ENCODE measurements at regions not wholly inside any gene's neighbourhood (a gene's known extent, or its start where the extent isn't known, plus 50 kb on each side); places are given as distances from the start of the nearest gene placed in this dataset.
"Not testable (repeated sequence)": the region's sequence is repeated elsewhere in the genome, so short reads cannot be mapped to it uniquely, and the experiment has no call there.

- DNase-seq = no peak
Measured at GRCh38 chr21:36207577-36208320, 51.1 kb downstream of the DOP1B start.

GRCh38 chr21:36208326-36209013 lies 51.8 kb downstream of the DOP1B start:
- DNase-seq = no peak

- DNase-seq = peak; percentile 10
Measured at GRCh38 chr21:36209626-36210171, 53.1 kb downstream of the DOP1B start.

- no peak for DNase-seq
Measured at GRCh38 chr21:36210779-36211659, 54.4 kb downstream of the DOP1B start.

GRCh38 chr21:36211660-36212512 lies 55.3 kb downstream of the DOP1B start:
- DNase-seq = no peak

GRCh38 chr21:36212513-36212780 lies 55.8 kb downstream of the DOP1B start:
- DNase-seq = no peak

GRCh38 chr21:36214561-36214960 lies 57.9 kb downstream of the DOP1B start:
- no peak for DNase-seq

GRCh38 chr21:36217743-36218142 lies 61.1 kb downstream of the DOP1B start:
- DNase-seq = no peak

- no peak for DNase-seq
Measured at GRCh38 chr21:36218691-36219090, 62.1 kb downstream of the DOP1B start.

- DNase-seq = no peak
Measured at GRCh38 chr21:36223451-36223850, 66.8 kb downstream of the DOP1B start.

GRCh38 chr21:36229181-36229580 lies 72.6 kb downstream of the DOP1B start:
- no peak for DNase-seq

- not testable (repeated sequence) for DNase-seq
Measured at GRCh38 chr21:36231444-36231843, 74.8 kb downstream of the DOP1B start.

- DNase-seq = no peak
Measured at GRCh38 chr21:36232641-36233040, 76.0 kb downstream of the DOP1B start.

GRCh38 chr21:36235058-36235582 lies 78.5 kb downstream of the DOP1B start:
- DNase-seq = no peak

GRCh38 chr21:36236052-36236730 lies 79.6 kb downstream of the DOP1B start:
- DNase-seq = no peak

GRCh38 chr21:36237441-36237840 lies 80.8 kb downstream of the DOP1B start:
- DNase-seq = no peak

GRCh38 chr21:36239585-36239984 lies 80.4 kb upstream of the MORC3 start:
- DNase-seq = no peak

- DNase-seq = no peak
Measured at GRCh38 chr21:36241717-36242116, 78.3 kb upstream of the MORC3 start.

GRCh38 chr21:36245115-36245514 lies 74.9 kb upstream of the MORC3 start:
- DNase-seq = no peak

GRCh38 chr21:36245649-36246048 lies 74.3 kb upstream of the MORC3 start:
- no peak for DNase-seq

GRCh38 chr21:36246080-36246631 lies 73.8 kb upstream of the MORC3 start:
- no peak for DNase-seq

Data from DMS79 treated with DMSO at 0.1 percent for 48 hours (cell line).